ENCODE measurements at regions not wholly inside any gene's neighbourhood (a gene's known extent, or its start where the extent isn't known, plus 50 kb on each side); places are given as distances from the start of the nearest gene placed in this dataset.

DNA sequence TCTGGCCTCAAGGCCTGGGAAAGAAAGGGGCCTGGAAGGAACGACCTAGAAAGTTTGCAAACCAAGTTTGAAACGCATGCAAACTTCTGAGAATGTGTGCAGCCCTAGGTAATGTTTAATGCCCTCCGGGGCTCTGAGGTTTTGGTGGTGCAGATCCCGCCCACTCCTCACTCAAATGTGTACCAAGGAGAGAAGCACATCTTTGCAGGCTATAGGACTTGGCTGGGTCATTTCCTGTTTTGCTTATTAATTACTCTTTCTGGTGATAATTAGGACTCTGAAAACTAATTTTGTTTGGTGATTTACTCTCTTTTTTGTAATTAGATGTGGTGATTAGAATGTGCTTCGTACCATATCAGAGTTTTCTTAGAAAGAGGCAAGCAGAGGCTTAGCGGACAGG lies 625.9 kb upstream of the CADM1 start:
- TF ChIP-seq POLR2AphosphoS5 (IDR thresholded peaks at IDR 0.05), result no peak
- TF ChIP-seq EP300 (IDR thresholded peaks at IDR 0.05), result no peak
